GM12878 (cell line): ENCODE measurements at regions not wholly inside any gene's neighbourhood (a gene's known extent, or its start where the extent isn't known, plus 50 kb on each side); places are given as distances from the start of the nearest gene placed in this dataset.

Experiments
- ATAC-seq: fragments of 200-7000 bp; cut with Tn5 transposase; 3 replicates; pipeline ENCODE4 v1.9.1; 2020; ENCODE audit warnings: mild to moderate bottlenecking, moderate library complexity
- BruUV-seq: library from RNA; stranded (reverse); fragments of 400-500 nt; replicated peaks from 2 replicates; lab custom pipeline; 2021; lab: Mats Ljungman, UMichigan
- CTCF ChIA-PET: fragments of 300-600 bp; sonication (Branson Sonifier 250); formaldehyde crosslinking; extraction: SDS; loops from one replicate; lab custom pipeline; 2021; ENCODE audit warnings: inconsistent platforms; lab: Yijun Ruan, JAX
- POLR2A ChIA-PET: fragments of 350-600 bp; formaldehyde crosslinking; extraction: SDS; loops from one replicate; lab custom pipeline; 2021; ENCODE audit warnings: inconsistent platforms; lab: Charles Lee
- RAD21 ChIA-PET: fragments of 300-600 bp; sonication (Branson Sonifier 250); formaldehyde crosslinking; loops from one replicate; lab custom pipeline; 2023; ENCODE audit warnings: antibody characterized with exemption; ENCODE audit not compliant: unreplicated experiment; lab: Charles Lee
- SMC1A ChIA-PET: fragments of 300-600 bp; sonication (Branson Sonifier 250); formaldehyde crosslinking; loops from one replicate; lab custom pipeline; 2023; ENCODE audit not compliant: unreplicated experiment, uncharacterized antibody; lab: Charles Lee
- DNase-seq: peaks from one replicate; pipeline ENCODE4 v3.0.0-alpha.2; 2011; ENCODE audit warnings: low read depth, low spot score
- FAIRE-seq: peaks from 3 replicates; lab custom pipeline; 2011; peaks lifted over from hg19 to GRCh38; lab: Jason Lieb, UNC
- H2AFZ ChIP-seq: 2 replicates; pipeline ENCODE4 v1.6.0; 2011; ENCODE audit warnings: low read depth, low read length, control low read depth; ENCODE audit not compliant: control insufficient read depth
- H3K27ac ChIP-seq: 2 replicates; pipeline ENCODE4 v1.5.1; 2011; ENCODE audit warnings: control low read depth; ENCODE audit not compliant: control insufficient read depth, insufficient read depth
- H3K27me3 ChIP-seq, 2 experiments: replicated peaks in 1 of 2; 2 replicates each; pipeline versions ENCODE4 v1.6.0 to v1.6.1; 2011; ENCODE audit warnings: low read length in 1 of 2; ENCODE audit not compliant: control insufficient read depth in 2 of 2, insufficient read depth in 2 of 2
- H3K36me3 ChIP-seq, 2 experiments: 2 replicates each; pipeline ENCODE4 v1.5.1; 2011; ENCODE audit warnings: low read length in 1 of 2; ENCODE audit not compliant: control insufficient read depth in 2 of 2, insufficient read depth in 2 of 2
- H3K4me1 ChIP-seq: 2 replicates; pipeline ENCODE4 v1.6.1; 2011; ENCODE audit warnings: mild to moderate bottlenecking, low read length, moderate library complexity, mixed read lengths; ENCODE audit not compliant: control insufficient read depth, insufficient read depth
- H3K4me2 ChIP-seq: 2 replicates; pipeline ENCODE4 v1.6.0; 2011; ENCODE audit warnings: control low read depth; ENCODE audit not compliant: control insufficient read depth, insufficient read depth
- H3K4me3 ChIP-seq: fragments of 200-600 bp; sonication (generic); 2 replicates; pipeline ENCODE4 v1.5.1; 2016
- H3K79me2 ChIP-seq: 2 replicates; pipeline ENCODE4 v1.6.0; 2011; ENCODE audit warnings: low read length; ENCODE audit not compliant: control insufficient read depth, insufficient read depth
- H3K9ac ChIP-seq: 2 replicates; pipeline ENCODE4 v1.8.0; 2011; ENCODE audit warnings: low read length, control low read depth, mixed read lengths; ENCODE audit not compliant: control insufficient read depth, insufficient read depth
- H3K9me3 ChIP-seq: replicated peaks from 3 replicates; pipeline ENCODE4 v1.5.1; 2011; ENCODE audit warnings: mild to moderate bottlenecking, low read length; ENCODE audit not compliant: control insufficient read depth, insufficient read depth
- H4K20me1 ChIP-seq: 2 replicates; pipeline ENCODE4 v1.6.0; 2011; ENCODE audit not compliant: control insufficient read depth, insufficient read depth
- ASH2L ChIP-seq: fragments of 300-600, 200-600 bp; sonication (generic); IDR thresholded peaks from 2 replicates; pipeline ENCODE4 v1.6.1; 2017; ENCODE audit warnings: low read depth, mild to moderate bottlenecking, borderline replicate concordance
- BCL11A ChIP-seq: IDR thresholded peaks from 2 replicates; pipeline ENCODE4 v1.6.1; 2011; ENCODE audit warnings: low read depth, low read length
- CHD4 ChIP-seq: fragments of 200-600 bp; sonication (generic); IDR thresholded peaks from 2 replicates; pipeline ENCODE4 v1.6.1; 2016; ENCODE audit warnings: mild to moderate bottlenecking
- GATAD2B ChIP-seq: fragments of 450-650 bp; conservative IDR thresholded peaks from 2 replicates; pipeline ENCODE4 v1.6.1; 2017; ENCODE audit warnings: low read depth, mild to moderate bottlenecking, moderate library complexity
- MEF2A ChIP-seq: IDR thresholded peaks from 2 replicates; pipeline ENCODE4 v1.6.1; 2011; ENCODE audit warnings: low read depth, mild to moderate bottlenecking, low read length, moderate library complexity; ENCODE audit not compliant: insufficient read depth
- NFYA ChIP-seq: IDR thresholded peaks from 2 replicates; pipeline ENCODE4 v1.6.1; 2011; ENCODE audit warnings: low read depth, mild to moderate bottlenecking, low read length, improper control_type of control experiment, borderline replicate concordance
- NR2F1 ChIP-seq: fragments of 450-650 bp; conservative IDR thresholded peaks from 2 replicates; pipeline ENCODE4 v1.6.1; 2017; ENCODE audit warnings: mild to moderate bottlenecking
- PAX5 ChIP-seq: IDR thresholded peaks from 2 replicates; pipeline ENCODE4 v1.6.1; 2011; ENCODE audit warnings: low read depth, low read length, borderline replicate concordance
- RFX5 ChIP-seq: IDR thresholded peaks from 2 replicates; pipeline ENCODE4 v1.6.1; 2011; ENCODE audit warnings: low read depth, low read length, improper control_type of control experiment
- SMC3 ChIP-seq: IDR thresholded peaks from 2 replicates; pipeline ENCODE4 v1.6.1; 2011; ENCODE audit warnings: low read length, improper control_type of control experiment, borderline replicate concordance
- SP1 ChIP-seq: IDR thresholded peaks from one replicate; pipeline ENCODE4 v1.6.1; 2011; ENCODE audit warnings: low read depth, low read length
- STAT3 ChIP-seq: IDR thresholded peaks from 2 replicates; pipeline ENCODE4 v1.6.1; 2011; ENCODE audit warnings: low read depth, low read length, improper control_type of control experiment
- TARDBP ChIP-seq: IDR thresholded peaks from 2 replicates; pipeline ENCODE4 v1.6.1; 2016; ENCODE audit warnings: borderline replicate concordance
- TBL1XR1 ChIP-seq: IDR thresholded peaks from 2 replicates; pipeline ENCODE4 v1.6.1; 2012; ENCODE audit warnings: low read depth, low read length, improper control_type of control experiment
- WGBS: methylation state at CpG from one replicate; pipeline ENCODE4 v1.1.6; 2016; ENCODE audit warnings: low lambda C conversion rate; ENCODE audit not compliant: insufficient replicate concordance, insufficient coverage; ENCODE audit errors: missing lambda C conversion rate; 5-methylcytosine and 5-hydroxymethylcytosine counted together
- in situ Hi-C: fragments of 300-500 bp; cut with MboI; formaldehyde crosslinking; loops from 9 replicates; pipeline ENCODE4 v1.14.3; 2018; ENCODE audit warnings: mixed read lengths
- intact Hi-C: fragments of 100-400 bp; cut with micrococcal nuclease; formaldehyde crosslinking; loops from one replicate; pipeline ENCODE4 v1.14.2; 2022; ENCODE audit not compliant: unreplicated experiment
- TF ChIP-seq, protein P1 (sequence below): IDR thresholded peaks from 2 replicates; pipeline ENCODE4 v1.6.1; 2011; ENCODE audit warnings: mild to moderate bottlenecking, low read depth, low read length, moderate library complexity; ENCODE audit not compliant: insufficient replicate concordance
- TF ChIP-seq, protein P2 (sequence below): IDR thresholded peaks from 2 replicates; pipeline ENCODE4 v1.6.1; 2012; ENCODE audit warnings: mild to moderate bottlenecking, low read depth, low read length

DNA sequence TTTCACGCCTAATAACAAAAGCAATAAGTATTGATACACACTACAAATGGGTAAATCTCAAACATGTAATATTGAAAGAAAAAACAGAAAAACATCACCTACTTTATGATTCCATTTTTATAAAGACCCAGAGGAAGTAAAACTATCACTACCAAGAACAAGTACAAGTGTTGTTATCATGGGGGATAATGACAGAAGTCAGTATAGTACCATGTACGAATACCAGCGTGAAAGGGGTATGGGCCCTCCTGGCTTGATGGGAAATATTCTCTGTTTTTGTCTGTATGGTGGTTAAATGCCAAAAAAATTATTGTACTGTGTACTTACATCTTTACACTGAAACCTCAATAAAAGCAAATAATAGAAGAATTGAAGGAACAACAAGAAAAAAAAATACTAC is 665.7 kb downstream of the TMEM182 start:
- H3K36me3 ChIP-seq, result no peaks in the 10 kb centered on the region
- ATAC-seq (no peak), DNase-seq (no peak)
- TF ChIP-seq ASH2L, result no peak
- TF ChIP-seq, all 136 proteins: peak for 0
- ChIA-PET SMC1A (no interaction called here), POLR2A (no interaction called here), CTCF (interaction anchor here (0.7 kb wide), 1 partner anchor 46 kb away, joined by 3 read pairs; no protein-coding TSS in a partner anchor), RAD21 (no interaction called here)
- in situ Hi-C loops (no loop called here), intact Hi-C loops (no loop called here)
- H3K4me1 ChIP-seq, result no peaks in the 10 kb centered on the region
- H4K20me1 ChIP-seq, result no peaks in the 10 kb centered on the region
- FAIRE-seq, result peak; percentile 56
- H2AFZ ChIP-seq, result no peak overlapping the region
- no peak overlapping the region for H3K4me2 ChIP-seq
- H3K9me3 ChIP-seq, result no peaks in the 10 kb centered on the region
- no peaks in the 10 kb centered on the region for H3K79me2 ChIP-seq
- WGBS, result 89% methylated on average over 3 of the region's 3 CpGs
- H3K4me3 ChIP-seq, result no peak overlapping the region
- no TSS peak for BruUV-seq
- no peak overlapping the region for H3K9ac ChIP-seq
- H3K27ac ChIP-seq, result no peak overlapping the region
- no peaks in the 10 kb centered on the region for H3K27me3 ChIP-seq

DNA sequence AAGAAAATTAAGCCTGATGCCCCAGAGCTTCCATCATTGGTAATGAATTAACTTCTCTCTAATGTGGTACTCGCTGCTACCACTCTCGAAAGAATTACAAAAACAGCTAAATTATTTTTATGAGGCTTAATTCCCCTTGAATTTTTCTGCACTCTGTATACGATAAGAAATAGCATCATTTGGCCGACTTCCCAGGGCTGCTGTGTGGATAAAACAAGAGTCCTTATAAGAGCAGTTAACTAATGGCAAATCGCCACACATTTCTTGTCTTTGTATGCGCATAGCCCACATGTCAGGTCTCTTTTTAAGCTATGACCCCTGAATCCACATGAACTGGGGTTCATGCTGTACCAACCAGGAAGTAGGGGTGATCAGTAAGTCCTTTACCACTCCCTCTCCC is 668.4 kb downstream of the TMEM182 start:
- POLR2A ChIA-PET, result no interaction called here

More for the DNA sequence above, 668.4 kb downstream of the TMEM182 start:
- Histone ChIP-seq H3K4me3 (no peak overlapping the region), H3K27ac (no peak overlapping the region), H3K4me1 (no peaks in the 10 kb centered on the region), H2AFZ (no peak overlapping the region), H3K27me3 (no peaks in the 10 kb centered on the region), H3K9me3 (no peaks in the 10 kb centered on the region), H3K36me3 (no peaks in the 10 kb centered on the region), H3K9ac (no peak overlapping the region), H3K4me2 (no peak overlapping the region), H3K79me2 (no peaks in the 10 kb centered on the region)
- BruUV-seq, result no TSS peak
- in situ Hi-C loops (no loop called here), intact Hi-C loops (no loop called here)
- ChIA-PET RAD21 (no interaction called here), SMC1A (no interaction called here), CTCF (no interaction called here)
- no peak for FAIRE-seq
- WGBS, result 30% methylated on average over 6 of the region's 6 CpGs
- ATAC-seq, result no peak
- TF ChIP-seq MEF2A, result no peak
- no peak for TF ChIP-seq NR2F1
- TF ChIP-seq RFX5, result no peak
- TF ChIP-seq, protein P1, sequence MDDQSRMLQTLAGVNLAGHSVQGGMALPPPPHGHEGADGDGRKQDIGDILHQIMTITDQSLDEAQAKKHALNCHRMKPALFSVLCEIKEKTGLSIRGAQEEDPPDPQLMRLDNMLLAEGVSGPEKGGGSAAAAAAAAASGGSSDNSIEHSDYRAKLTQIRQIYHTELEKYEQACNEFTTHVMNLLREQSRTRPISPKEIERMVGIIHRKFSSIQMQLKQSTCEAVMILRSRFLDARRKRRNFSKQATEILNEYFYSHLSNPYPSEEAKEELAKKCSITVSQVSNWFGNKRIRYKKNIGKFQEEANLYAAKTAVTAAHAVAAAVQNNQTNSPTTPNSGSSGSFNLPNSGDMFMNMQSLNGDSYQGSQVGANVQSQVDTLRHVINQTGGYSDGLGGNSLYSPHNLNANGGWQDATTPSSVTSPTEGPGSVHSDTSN, result no peak
- no peak for TF ChIP-seq CHD4
- TF ChIP-seq TARDBP, result no peak
- no peak for TF ChIP-seq TBL1XR1
- no peak for TF ChIP-seq GATAD2B
- TF ChIP-seq PAX5, result no peak
- TF ChIP-seq SMC3, result no peak
- TF ChIP-seq STAT3, result no peak
- no peak for TF ChIP-seq SP1
- TF ChIP-seq NFYA, result no peak
- TF ChIP-seq, protein P2, sequence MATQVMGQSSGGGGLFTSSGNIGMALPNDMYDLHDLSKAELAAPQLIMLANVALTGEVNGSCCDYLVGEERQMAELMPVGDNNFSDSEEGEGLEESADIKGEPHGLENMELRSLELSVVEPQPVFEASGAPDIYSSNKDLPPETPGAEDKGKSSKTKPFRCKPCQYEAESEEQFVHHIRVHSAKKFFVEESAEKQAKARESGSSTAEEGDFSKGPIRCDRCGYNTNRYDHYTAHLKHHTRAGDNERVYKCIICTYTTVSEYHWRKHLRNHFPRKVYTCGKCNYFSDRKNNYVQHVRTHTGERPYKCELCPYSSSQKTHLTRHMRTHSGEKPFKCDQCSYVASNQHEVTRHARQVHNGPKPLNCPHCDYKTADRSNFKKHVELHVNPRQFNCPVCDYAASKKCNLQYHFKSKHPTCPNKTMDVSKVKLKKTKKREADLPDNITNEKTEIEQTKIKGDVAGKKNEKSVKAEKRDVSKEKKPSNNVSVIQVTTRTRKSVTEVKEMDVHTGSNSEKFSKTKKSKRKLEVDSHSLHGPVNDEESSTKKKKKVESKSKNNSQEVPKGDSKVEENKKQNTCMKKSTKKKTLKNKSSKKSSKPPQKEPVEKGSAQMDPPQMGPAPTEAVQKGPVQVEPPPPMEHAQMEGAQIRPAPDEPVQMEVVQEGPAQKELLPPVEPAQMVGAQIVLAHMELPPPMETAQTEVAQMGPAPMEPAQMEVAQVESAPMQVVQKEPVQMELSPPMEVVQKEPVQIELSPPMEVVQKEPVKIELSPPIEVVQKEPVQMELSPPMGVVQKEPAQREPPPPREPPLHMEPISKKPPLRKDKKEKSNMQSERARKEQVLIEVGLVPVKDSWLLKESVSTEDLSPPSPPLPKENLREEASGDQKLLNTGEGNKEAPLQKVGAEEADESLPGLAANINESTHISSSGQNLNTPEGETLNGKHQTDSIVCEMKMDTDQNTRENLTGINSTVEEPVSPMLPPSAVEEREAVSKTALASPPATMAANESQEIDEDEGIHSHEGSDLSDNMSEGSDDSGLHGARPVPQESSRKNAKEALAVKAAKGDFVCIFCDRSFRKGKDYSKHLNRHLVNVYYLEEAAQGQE, result no peak
- no peak for TF ChIP-seq BCL11A
- TF ChIP-seq, all 136 proteins: peak for 0
- no peak for DNase-seq
- H4K20me1 ChIP-seq, result no peaks in the 10 kb centered on the region
